HG02623 (cell line): ENCODE measurements at regions not wholly inside any gene's neighbourhood (a gene's known extent, or its start where the extent isn't known, plus 50 kb on each side); places are given as distances from the start of the nearest gene placed in this dataset.

Experiments used
- ATAC-seq: cut with Tn5 transposase; IDR thresholded peaks from one replicate; pipeline ENCODE4 v1.9.1; 2021; ENCODE audit warnings: moderate library complexity; ENCODE audit not compliant: unreplicated experiment

GRCh38 chr2:216914491-216914890 lies 54.6 kb upstream of the TNP1 start:
- no peak for ATAC-seq

GRCh38 chr2:216911886-216912285 lies 52.0 kb upstream of the TNP1 start:
- no peak for ATAC-seq

GRCh38 chr2:216911008-216911407 lies 51.1 kb upstream of the TNP1 start:
- ATAC-seq = no peak

- no peak for ATAC-seq
Observed at GRCh38 chr2:216909541-216910210, 49.8 kb upstream of the TNP1 start.
